ENCODE measurements at regions not wholly inside any gene's neighbourhood (a gene's known extent, or its start where the extent isn't known, plus 50 kb on each side); places are given as distances from the start of the nearest gene placed in this dataset.

DNA sequence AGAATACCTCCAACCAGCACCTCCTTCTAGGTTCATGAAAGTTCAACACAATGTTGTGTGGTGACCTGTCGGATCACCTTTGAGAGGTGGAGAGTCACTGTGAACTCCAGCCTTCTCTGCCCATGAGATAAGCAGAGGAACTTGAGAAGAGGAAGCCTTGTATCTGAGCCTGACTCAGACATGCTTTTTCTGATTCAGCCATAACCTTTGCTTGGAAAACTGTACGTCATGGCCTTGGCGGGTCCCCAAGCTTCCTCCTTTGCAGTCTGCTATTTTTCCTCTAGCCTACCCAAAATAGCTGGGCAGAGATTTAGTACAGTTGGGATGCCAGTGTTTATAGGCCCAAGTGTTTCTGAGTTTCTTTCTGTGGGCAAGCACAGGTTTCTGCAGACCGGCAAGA, 274.7 kb downstream of the CETN3 start:
- H3K4me3 Mint-ChIP-seq (ENCODE audit: low read depth), result no peak overlapping the region
- intact Hi-C loops (cut with micrococcal nuclease), result no loop called here
- H3K36me3 Mint-ChIP-seq (ENCODE audit: low read depth), result no peaks in the 10 kb centered on the region
- no peaks in the 10 kb centered on the region for H3K27me3 Mint-ChIP-seq (ENCODE audit: low read depth)
- H3K4me1 Mint-ChIP-seq (ENCODE audit: low read depth), result no peaks in the 10 kb centered on the region
- no peak for DNase-seq (ENCODE audit: low spot score)
- no peaks in the 10 kb centered on the region for H3K9me3 Mint-ChIP-seq
- H3K27ac Mint-ChIP-seq, result no peak overlapping the region

DNA sequence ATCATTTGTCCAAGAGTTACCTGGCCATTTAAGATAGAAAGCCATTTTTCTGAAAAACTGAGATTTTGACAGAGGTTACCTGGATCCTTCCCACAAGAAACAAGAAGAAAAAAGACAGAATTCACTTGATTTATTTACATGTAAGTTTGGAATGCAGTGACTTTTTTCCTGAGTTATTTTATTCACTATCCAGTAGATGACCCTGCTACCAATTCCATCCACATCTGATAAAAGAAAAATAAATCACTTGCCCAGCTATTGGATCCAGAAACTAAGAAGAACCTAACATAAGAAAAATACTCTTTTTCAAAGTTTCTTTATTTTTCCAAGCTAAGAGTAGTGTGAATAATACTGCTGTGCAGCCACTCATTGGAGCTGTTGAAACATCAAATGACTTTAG, 275.2 kb downstream of the CETN3 start:
- intact Hi-C loops (cut with micrococcal nuclease), result no loop called here
- H3K36me3 Mint-ChIP-seq (ENCODE audit: low read depth), result no peaks in the 10 kb centered on the region
- no peaks in the 10 kb centered on the region for H3K4me1 Mint-ChIP-seq (ENCODE audit: low read depth)
- H3K9me3 Mint-ChIP-seq, result no peaks in the 10 kb centered on the region
- DNase-seq (ENCODE audit: low spot score), result no peak
- H3K27ac Mint-ChIP-seq, result no peak overlapping the region
- no peak overlapping the region for H3K4me3 Mint-ChIP-seq (ENCODE audit: low read depth)
- no peaks in the 10 kb centered on the region for H3K27me3 Mint-ChIP-seq (ENCODE audit: low read depth)

- Mint-ChIP-seq H3K36me3 (ENCODE audit: low read depth) (no peaks in the 10 kb centered on the region), H3K27ac (no peak overlapping the region), H3K4me1 (ENCODE audit: low read depth) (no peaks in the 10 kb centered on the region), H3K4me3 (ENCODE audit: low read depth) (no peak overlapping the region), H3K9me3 (no peaks in the 10 kb centered on the region), H3K27me3 (ENCODE audit: low read depth) (no peaks in the 10 kb centered on the region)
- intact Hi-C loops (cut with micrococcal nuclease), result no loop called here
- DNase-seq (ENCODE audit: low spot score), result no peak
Measured at GRCh38 chr5:90133941-90134340, 275.6 kb downstream of the CETN3 start.

GRCh38 chr5:90131383-90132133, 278.0 kb downstream of the CETN3 start:
- Mint-ChIP-seq H3K9me3 (no peaks in the 10 kb centered on the region), H3K4me1 (ENCODE audit: low read depth) (no peaks in the 10 kb centered on the region), H3K4me3 (ENCODE audit: low read depth) (no peak overlapping the region), H3K27ac (no peak overlapping the region), H3K36me3 (ENCODE audit: low read depth) (no peaks in the 10 kb centered on the region), H3K27me3 (ENCODE audit: low read depth) (no peaks in the 10 kb centered on the region)
- intact Hi-C loops (cut with micrococcal nuclease), result no loop called here
- no peak for DNase-seq (ENCODE audit: low spot score)

DNA sequence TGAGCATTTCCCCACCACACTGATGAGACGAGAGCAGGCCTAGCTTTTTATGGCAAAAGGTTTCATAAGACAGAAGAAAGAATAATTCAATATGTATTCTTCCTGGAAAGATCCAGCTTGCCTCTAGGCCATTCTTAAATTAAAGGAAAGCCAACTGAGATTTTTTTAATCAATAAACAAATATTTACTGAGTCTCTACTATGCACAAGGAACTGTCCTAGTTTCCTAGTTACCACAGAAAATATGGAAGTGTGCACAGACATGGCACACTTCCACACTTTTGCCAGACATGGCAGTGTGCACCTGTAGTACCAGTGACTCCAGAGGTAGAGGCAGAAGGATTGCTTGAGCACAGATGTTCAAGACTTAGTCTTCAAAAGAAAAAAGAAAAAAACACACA, 281.0 kb downstream of the CETN3 start:
- Mint-ChIP-seq H3K4me3 (ENCODE audit: low read depth) (no peak overlapping the region), H3K27me3 (ENCODE audit: low read depth) (no peaks in the 10 kb centered on the region), H3K9me3 (no peaks in the 10 kb centered on the region), H3K36me3 (ENCODE audit: low read depth) (no peaks in the 10 kb centered on the region), H3K27ac (no peak overlapping the region), H3K4me1 (ENCODE audit: low read depth) (no peaks in the 10 kb centered on the region)
- no peak for DNase-seq (ENCODE audit: low spot score)
- intact Hi-C loops (cut with micrococcal nuclease), result no loop called here

GRCh38 chr5:90119531-90119971, 290.0 kb downstream of the CETN3 start:
- Mint-ChIP-seq H3K36me3 (ENCODE audit: low read depth) (no peaks in the 10 kb centered on the region), H3K27me3 (ENCODE audit: low read depth) (no peaks in the 10 kb centered on the region), H3K4me3 (ENCODE audit: low read depth) (no peak overlapping the region), H3K9me3 (no peaks in the 10 kb centered on the region), H3K27ac (no peak overlapping the region), H3K4me1 (ENCODE audit: low read depth) (no peaks in the 10 kb centered on the region)
- intact Hi-C loops (cut with micrococcal nuclease), result no loop called here
- DNase-seq (ENCODE audit: low spot score), result no peak

- intact Hi-C loops (cut with micrococcal nuclease), result no loop called here
- DNase-seq (ENCODE audit: low spot score), result no peak
- Mint-ChIP-seq H3K4me3 (ENCODE audit: low read depth) (no peak overlapping the region), H3K9me3 (no peaks in the 10 kb centered on the region), H3K27ac (no peak overlapping the region), H3K36me3 (ENCODE audit: low read depth) (no peaks in the 10 kb centered on the region), H3K27me3 (ENCODE audit: low read depth) (no peaks in the 10 kb centered on the region), H3K4me1 (ENCODE audit: low read depth) (no peaks in the 10 kb centered on the region)
Measured at GRCh38 chr5:90117005-90117404, 292.6 kb downstream of the CETN3 start.

DNA sequence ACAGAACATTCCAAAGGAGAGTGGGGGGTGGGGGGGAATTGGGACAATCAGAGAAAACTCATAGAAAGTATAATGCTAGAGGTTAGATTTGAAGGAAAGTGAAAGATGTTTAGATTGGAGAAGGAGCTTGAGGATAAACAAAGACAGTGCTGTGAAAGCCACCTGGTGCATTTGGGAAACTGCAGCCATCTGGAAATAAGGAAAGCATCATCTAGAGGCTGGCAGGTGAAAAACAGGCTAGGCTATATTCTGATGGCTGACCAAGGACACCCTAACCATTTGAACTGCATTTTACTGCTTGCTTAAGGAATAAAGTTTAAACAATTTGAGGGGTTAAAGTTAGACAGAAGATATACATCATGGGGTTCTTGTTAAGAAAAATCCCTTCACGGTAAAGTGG, 296.4 kb downstream of the CETN3 start:
- intact Hi-C loops (cut with micrococcal nuclease), result no loop called here
- Mint-ChIP-seq H3K4me1 (ENCODE audit: low read depth) (no peaks in the 10 kb centered on the region), H3K27ac (no peak overlapping the region), H3K27me3 (ENCODE audit: low read depth) (no peaks in the 10 kb centered on the region), H3K9me3 (no peaks in the 10 kb centered on the region), H3K36me3 (ENCODE audit: low read depth) (no peaks in the 10 kb centered on the region), H3K4me3 (ENCODE audit: low read depth) (no peak overlapping the region)
- no peak for DNase-seq (ENCODE audit: low spot score)

- no peaks in the 10 kb centered on the region for H3K4me1 Mint-ChIP-seq (ENCODE audit: low read depth)
- H3K9me3 Mint-ChIP-seq, result no peaks in the 10 kb centered on the region
- intact Hi-C loops (cut with micrococcal nuclease), result no loop called here
- no peak overlapping the region for H3K4me3 Mint-ChIP-seq (ENCODE audit: low read depth)
- no peaks in the 10 kb centered on the region for H3K36me3 Mint-ChIP-seq (ENCODE audit: low read depth)
- no peak overlapping the region for H3K27ac Mint-ChIP-seq
- no peak for DNase-seq (ENCODE audit: low spot score)
- H3K27me3 Mint-ChIP-seq (ENCODE audit: low read depth), result no peaks in the 10 kb centered on the region
Measured at GRCh38 chr5:90112033-90112692, 297.4 kb downstream of the CETN3 start.

- H3K27me3 Mint-ChIP-seq (ENCODE audit: low read depth), result no peaks in the 10 kb centered on the region
- H3K4me3 Mint-ChIP-seq (ENCODE audit: low read depth), result no peak overlapping the region
- intact Hi-C loops (cut with micrococcal nuclease), result no loop called here
- no peaks in the 10 kb centered on the region for H3K36me3 Mint-ChIP-seq (ENCODE audit: low read depth)
- H3K9me3 Mint-ChIP-seq, result no peaks in the 10 kb centered on the region
- H3K27ac Mint-ChIP-seq, result no peak overlapping the region
- no peak for DNase-seq (ENCODE audit: low spot score)
- H3K4me1 Mint-ChIP-seq (ENCODE audit: low read depth), result no peaks in the 10 kb centered on the region
Measured at GRCh38 chr5:90111364-90112032, 298.1 kb downstream of the CETN3 start.

DNA sequence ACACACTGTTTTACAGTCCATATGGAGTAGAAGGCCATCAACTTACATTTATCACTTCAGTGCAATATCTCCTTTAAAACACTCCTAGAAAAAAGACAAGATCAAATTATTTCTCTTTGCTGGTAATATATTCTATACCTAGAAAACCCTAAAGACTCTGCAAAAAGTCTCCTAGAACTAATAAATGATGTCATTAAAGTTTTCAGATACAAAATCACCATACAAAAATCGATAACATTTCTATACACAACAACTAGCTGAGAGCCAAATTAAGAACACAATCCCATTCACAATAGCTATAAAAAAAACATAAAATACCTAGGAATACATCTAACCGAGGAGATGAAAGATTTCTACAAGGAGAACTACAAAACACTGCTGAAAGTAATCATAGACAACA, 300.3 kb downstream of the CETN3 start:
- Mint-ChIP-seq H3K27ac (no peak overlapping the region), H3K9me3 (peaks cover 3% of the 10 kb centered on the region), H3K4me1 (ENCODE audit: low read depth) (no peaks in the 10 kb centered on the region), H3K27me3 (ENCODE audit: low read depth) (no peaks in the 10 kb centered on the region), H3K4me3 (ENCODE audit: low read depth) (no peak overlapping the region), H3K36me3 (ENCODE audit: low read depth) (no peaks in the 10 kb centered on the region)
- intact Hi-C loops (cut with micrococcal nuclease), result no loop called here
- no peak for DNase-seq (ENCODE audit: low spot score)

GRCh38 chr5:90099099-90099498, 310.5 kb downstream of the CETN3 start:
- H3K36me3 Mint-ChIP-seq (ENCODE audit: low read depth), result no peaks in the 10 kb centered on the region

DNA sequence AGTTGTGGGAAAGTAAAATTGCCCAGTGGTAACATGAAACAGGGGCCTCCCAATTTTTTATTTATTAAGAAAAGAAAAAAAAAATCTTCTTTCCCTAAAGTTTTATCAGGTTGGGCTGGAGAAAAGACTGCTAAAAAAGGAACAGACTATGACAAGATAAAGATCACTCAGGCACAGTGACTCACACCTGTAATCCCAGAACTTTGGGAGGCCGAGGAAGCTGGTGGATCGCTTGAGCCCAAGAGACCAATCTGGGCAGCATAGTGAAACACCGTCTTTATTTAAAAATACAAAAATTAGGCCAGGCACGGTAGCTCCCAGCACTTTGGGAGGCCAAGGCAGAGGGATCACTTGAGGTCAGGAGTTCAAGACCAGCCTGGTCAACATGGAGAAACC, 312.5 kb downstream of the CETN3 start:
- no peaks in the 10 kb centered on the region for H3K36me3 Mint-ChIP-seq (ENCODE audit: low read depth)
- intact Hi-C loops (cut with micrococcal nuclease), result no loop called here
- H3K9me3 Mint-ChIP-seq, result no peaks in the 10 kb centered on the region
- DNase-seq (ENCODE audit: low spot score), result no peak
- no peaks in the 10 kb centered on the region for H3K27me3 Mint-ChIP-seq (ENCODE audit: low read depth)
- H3K27ac Mint-ChIP-seq, result no peak overlapping the region
- no peaks in the 10 kb centered on the region for H3K4me1 Mint-ChIP-seq (ENCODE audit: low read depth)
- no peak overlapping the region for H3K4me3 Mint-ChIP-seq (ENCODE audit: low read depth)

More at GRCh38 chr5:90099099-90099498, 310.5 kb downstream of the CETN3 start:
- Mint-ChIP-seq H3K4me1 (ENCODE audit: low read depth) (no peaks in the 10 kb centered on the region), H3K4me3 (ENCODE audit: low read depth) (no peak overlapping the region), H3K27ac (no peak overlapping the region), H3K9me3 (no peaks in the 10 kb centered on the region), H3K27me3 (ENCODE audit: low read depth) (no peaks in the 10 kb centered on the region)
- intact Hi-C loops (cut with micrococcal nuclease), result no loop called here
- DNase-seq (ENCODE audit: low spot score), result no peak

Data from activated T-helper 2 cell treated with anti-CD3 and anti-CD28 coated beads, Interferon-gamma antibody, Interleukin-2, Interleukin-4, amounts not matched to agents 10 μg/mL and 5 μg/mL and 100 μg/mL, durations not matched to agents 14 hours and 24 hours and 36 hours (primary cell).